OCI-LY3 (cell line): ENCODE measurements at regions not wholly inside any gene's neighbourhood (a gene's known extent, or its start where the extent isn't known, plus 50 kb on each side); places are given as distances from the start of the nearest gene placed in this dataset.
"Not testable (repeated sequence)": the region's sequence is repeated elsewhere in the genome, so short reads cannot be mapped to it uniquely, and the experiment has no call there.

Experiments used
- H2AFZ ChIP-seq: fragments of 200-600, 300-600 bp; shearing (Covaris generic); 2 replicates; pipeline ENCODE4 v1.6.0; 2014; ENCODE audit warnings: antibody characterized with exemption, low read depth, low read length
- H3K27ac ChIP-seq: fragments of 200-600, 300-600 bp; sonication (generic); 2 replicates; pipeline ENCODE4 v1.5.1; 2014; ENCODE audit warnings: mild to moderate bottlenecking, low read length, moderate library complexity, mixed read lengths
- H3K27me3 ChIP-seq: fragments of 200-600, 300-600 bp; sonication (generic); 2 replicates; pipeline ENCODE4 v1.6.1; 2014; ENCODE audit warnings: low read depth, low read length, mixed read lengths
- H3K36me3 ChIP-seq: fragments of 200-600, 300-600 bp; sonication (generic); replicated peaks from 2 replicates; pipeline ENCODE3; 2014; ENCODE audit warnings: low read depth, low read length, mixed read lengths
- H3K4me1 ChIP-seq: fragments of 300-600, 200-600 bp; sonication (generic); 2 replicates; pipeline ENCODE4 v1.6.1; 2014; ENCODE audit warnings: low read length, mixed read lengths
- H3K4me2 ChIP-seq: fragments of 200-600, 300-600 bp; sonication (generic); 2 replicates; pipeline ENCODE4 v1.6.1; 2014; ENCODE audit warnings: low read length, mixed read lengths
- H3K4me3 ChIP-seq: fragments of 300-600, 200-600 bp; sonication (generic); 2 replicates; pipeline ENCODE4 v1.5.1; 2014; ENCODE audit warnings: antibody characterized with exemption, mild to moderate bottlenecking, low read length, moderate library complexity
- H3K79me2 ChIP-seq: fragments of 300-600, 200-600 bp; shearing (Covaris generic); 2 replicates; pipeline ENCODE4 v1.6.1; 2014; ENCODE audit warnings: mild to moderate bottlenecking, low read length, mixed read lengths
- H3K9ac ChIP-seq: fragments of 300-600, 200-600 bp; shearing (Covaris generic); 2 replicates; pipeline ENCODE4 v1.6.0; 2014; ENCODE audit warnings: mild to moderate bottlenecking, low read length, moderate library complexity
- H3K9me3 ChIP-seq: fragments of 200-600, 300-600 bp; shearing (Covaris generic); 2 replicates; pipeline ENCODE4 v1.6.1; 2014; ENCODE audit warnings: low read length, mixed read lengths; ENCODE audit not compliant: insufficient read depth
- H4K20me1 ChIP-seq: fragments of 200-600, 300-600 bp; sonication (generic); 2 replicates; pipeline ENCODE4 v1.6.1; 2016; ENCODE audit warnings: low read length, mixed read lengths; ENCODE audit not compliant: insufficient read depth
- CTCF ChIP-seq: fragments of 200-600, 300-600 bp; sonication (generic); IDR thresholded peaks from 2 replicates; pipeline ENCODE4 v1.5.1; 2014; ENCODE audit warnings: antibody characterized with exemption, low read length, low read depth
- EZH2phosphoT487 ChIP-seq: fragments of 200-600 bp; shearing (Covaris generic); IDR thresholded peaks from 2 replicates; pipeline ENCODE4 v1.6.1; 2018; ENCODE audit warnings: antibody characterized with exemption, mixed run types, low read depth

- Histone ChIP-seq H4K20me1 (no peaks in the 10 kb centered on the region), H3K9me3 (no peaks in the 10 kb centered on the region), H3K79me2 (no peaks in the 10 kb centered on the region), H3K4me2 (no peak overlapping the region), H3K9ac (no peak overlapping the region), H3K27me3 (no peaks in the 10 kb centered on the region), H3K27ac (no peak overlapping the region), H2AFZ (no peak overlapping the region), H3K4me3 (no peak overlapping the region), H3K36me3 (no peaks in the 10 kb centered on the region), H3K4me1 (no peaks in the 10 kb centered on the region; the same call in 1 of the 2 replicates)
- no peak for TF ChIP-seq CTCF
Observed at GRCh38 chr14:85186082-85186481, 343.9 kb upstream of the FLRT2 start.

GRCh38 chr14:85187521-85187920 is 342.4 kb upstream of the FLRT2 start:
- no peaks in the 10 kb centered on the region; the same call in 1 of the 2 replicates for H3K4me1 ChIP-seq
- H3K9ac ChIP-seq = no peak overlapping the region
- no peak for TF ChIP-seq EZH2phosphoT487
- TF ChIP-seq CTCF = no peak
- no peaks in the 10 kb centered on the region for H3K27me3 ChIP-seq
- no peak overlapping the region for H3K4me3 ChIP-seq
- no peaks in the 10 kb centered on the region for H3K79me2 ChIP-seq
- no peaks in the 10 kb centered on the region for H3K36me3 ChIP-seq
- no peak overlapping the region for H2AFZ ChIP-seq
- H4K20me1 ChIP-seq = no peaks in the 10 kb centered on the region
- no peak overlapping the region for H3K27ac ChIP-seq
- H3K9me3 ChIP-seq = no peaks in the 10 kb centered on the region
- no peak overlapping the region for H3K4me2 ChIP-seq

- H3K9me3 ChIP-seq = no peaks in the 10 kb centered on the region
Observed at GRCh38 chr14:85188836-85189235, 341.1 kb upstream of the FLRT2 start.

GRCh38 chr14:85189253-85189652 is 340.7 kb upstream of the FLRT2 start:
- not testable (repeated sequence) for H3K4me1 ChIP-seq, H4K20me1 ChIP-seq, H2AFZ ChIP-seq, H3K9me3 ChIP-seq, H3K79me2 ChIP-seq, H3K4me3 ChIP-seq, H3K9ac ChIP-seq, H3K27ac ChIP-seq, H3K27me3 ChIP-seq, H3K36me3 ChIP-seq, H3K4me2 ChIP-seq

More at GRCh38 chr14:85188836-85189235, 341.1 kb upstream of the FLRT2 start:
- H3K4me3 ChIP-seq = no peak overlapping the region
- H4K20me1 ChIP-seq = no peaks in the 10 kb centered on the region
- no peak overlapping the region for H3K4me2 ChIP-seq
- no peak overlapping the region for H2AFZ ChIP-seq
- H3K36me3 ChIP-seq = no peaks in the 10 kb centered on the region
- no peaks in the 10 kb centered on the region; the same call in 1 of the 2 replicates for H3K4me1 ChIP-seq
- no peak overlapping the region for H3K9ac ChIP-seq
- H3K79me2 ChIP-seq = no peaks in the 10 kb centered on the region
- H3K27ac ChIP-seq = no peak overlapping the region
- no peaks in the 10 kb centered on the region for H3K27me3 ChIP-seq
- TF ChIP-seq CTCF (no peak), EZH2phosphoT487 (no peak)

- Histone ChIP-seq H2AFZ (no peak overlapping the region), H3K4me1 (no peaks in the 10 kb centered on the region; the same call in 1 of the 2 replicates), H3K4me2 (no peak overlapping the region), H3K27me3 (no peaks in the 10 kb centered on the region), H3K4me3 (no peak overlapping the region), H4K20me1 (no peaks in the 10 kb centered on the region), H3K36me3 (no peaks in the 10 kb centered on the region), H3K79me2 (no peaks in the 10 kb centered on the region), H3K9ac (no peak overlapping the region), H3K9me3 (no peaks in the 10 kb centered on the region), H3K27ac (no peak overlapping the region)
- TF ChIP-seq CTCF (no peak), EZH2phosphoT487 (no peak)
Observed at GRCh38 chr14:85190251-85190650, 339.7 kb upstream of the FLRT2 start.
